Stimulated activated memory B cell treated with anti-CD40 and anti-IgM and Interleukin-4, amounts not matched to agents 10 μg/mL and 1 μg/mL and 100 μg/mL, for 72 hours (primary cell): ENCODE measurements at regions not wholly inside any gene's neighbourhood (a gene's known extent, or its start where the extent isn't known, plus 50 kb on each side); places are given as distances from the start of the nearest gene placed in this dataset.

Experiments used
- ATAC-seq: fragments of 150-1000 bp; cut with Tn5 transposase; 2 replicates; pipeline ENCODE4 v1.10.0; 2021
- H3K27ac Mint-ChIP-seq: one replicate; pipeline ENCODE4 v1.8.0; 2022; ENCODE audit warnings: mild to moderate bottlenecking, mixed read lengths
- H3K27me3 Mint-ChIP-seq: one replicate; pipeline ENCODE4 v1.8.0; 2022; ENCODE audit warnings: mixed read lengths
- H3K36me3 Mint-ChIP-seq: one replicate; pipeline ENCODE4 v1.8.0; 2022; ENCODE audit warnings: mixed read lengths
- H3K4me1 Mint-ChIP-seq: one replicate; pipeline ENCODE4 v1.8.0; 2022; ENCODE audit warnings: mixed read lengths
- H3K4me3 Mint-ChIP-seq: one replicate; pipeline ENCODE4 v1.8.0; 2022; ENCODE audit warnings: mild to moderate bottlenecking, moderate library complexity, mixed read lengths
- H3K9me3 Mint-ChIP-seq: one replicate; pipeline ENCODE4 v1.8.0; 2022; ENCODE audit warnings: mixed read lengths

DNA sequence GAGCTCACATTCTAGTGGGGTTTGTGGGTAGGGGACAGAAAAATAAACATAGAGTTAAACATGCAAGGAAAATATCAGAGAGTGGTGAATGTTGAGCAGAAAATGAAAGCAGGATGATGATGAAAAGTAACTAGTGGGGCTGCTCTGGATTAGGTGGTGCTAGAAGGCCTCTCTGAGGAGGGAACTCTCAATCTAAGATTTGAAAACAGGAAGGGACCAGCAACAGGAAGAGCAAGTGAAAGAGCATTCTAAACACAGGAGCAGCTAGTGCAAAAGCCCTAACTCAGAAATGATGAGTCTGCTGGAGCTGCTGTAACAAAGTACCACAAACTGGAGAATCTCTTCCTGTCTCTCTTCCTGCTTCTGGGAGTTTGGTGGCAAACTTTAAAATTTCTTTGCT, 468.6 kb upstream of the AGTR1 start:
- no peak for ATAC-seq
- Mint-ChIP-seq H3K27me3 (no peaks in the 10 kb centered on the region), H3K9me3 (no peaks in the 10 kb centered on the region), H3K27ac (no peak overlapping the region), H3K36me3 (no peaks in the 10 kb centered on the region), H3K4me3 (no peak overlapping the region), H3K4me1 (no peaks in the 10 kb centered on the region)

DNA sequence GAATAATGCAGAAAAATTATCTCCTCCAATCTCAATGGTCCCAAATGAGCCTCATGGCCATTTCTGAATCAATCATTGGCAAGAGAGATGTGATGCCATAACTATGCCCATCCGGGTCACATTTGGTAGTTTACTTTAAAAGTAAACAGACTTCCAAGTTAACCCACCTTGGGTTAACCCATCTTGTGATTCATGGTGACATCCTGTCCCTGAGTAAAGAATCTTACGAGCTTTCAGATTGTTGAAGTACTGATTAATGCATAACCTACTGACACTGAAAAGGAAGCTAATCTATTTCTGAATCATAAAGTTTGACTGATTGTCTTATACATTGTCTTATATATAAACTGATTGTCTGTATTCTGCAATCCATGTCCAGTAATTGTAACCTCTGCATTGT, 467.2 kb upstream of the AGTR1 start:
- Mint-ChIP-seq H3K9me3 (no peaks in the 10 kb centered on the region), H3K27me3 (no peaks in the 10 kb centered on the region), H3K4me3 (no peak overlapping the region), H3K36me3 (no peaks in the 10 kb centered on the region), H3K4me1 (no peaks in the 10 kb centered on the region), H3K27ac (no peak overlapping the region)
- ATAC-seq, result no peak

DNA sequence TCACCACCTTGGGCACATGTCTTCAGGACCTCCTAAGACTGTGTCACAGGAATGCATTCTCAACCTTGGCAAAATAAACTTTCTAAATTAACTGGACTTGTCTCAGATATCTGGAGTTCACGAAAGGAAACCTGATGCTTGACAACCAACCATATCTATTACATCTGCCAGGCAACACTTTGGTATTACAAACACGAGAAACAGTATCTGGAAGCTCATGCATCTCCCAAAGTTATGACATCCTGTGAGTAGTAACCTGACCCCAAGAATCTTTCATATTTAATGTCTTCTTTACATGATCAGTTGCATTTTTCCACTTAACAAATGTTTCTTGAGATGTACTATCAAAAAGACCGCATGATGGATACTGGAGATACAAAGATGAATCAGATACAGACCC, 465.3 kb upstream of the AGTR1 start:
- Mint-ChIP-seq H3K27me3 (no peaks in the 10 kb centered on the region), H3K9me3 (peaks cover 3% of the 10 kb centered on the region), H3K4me1 (no peaks in the 10 kb centered on the region), H3K4me3 (no peak overlapping the region), H3K36me3 (no peaks in the 10 kb centered on the region), H3K27ac (no peak overlapping the region)
- no peak for ATAC-seq

DNA sequence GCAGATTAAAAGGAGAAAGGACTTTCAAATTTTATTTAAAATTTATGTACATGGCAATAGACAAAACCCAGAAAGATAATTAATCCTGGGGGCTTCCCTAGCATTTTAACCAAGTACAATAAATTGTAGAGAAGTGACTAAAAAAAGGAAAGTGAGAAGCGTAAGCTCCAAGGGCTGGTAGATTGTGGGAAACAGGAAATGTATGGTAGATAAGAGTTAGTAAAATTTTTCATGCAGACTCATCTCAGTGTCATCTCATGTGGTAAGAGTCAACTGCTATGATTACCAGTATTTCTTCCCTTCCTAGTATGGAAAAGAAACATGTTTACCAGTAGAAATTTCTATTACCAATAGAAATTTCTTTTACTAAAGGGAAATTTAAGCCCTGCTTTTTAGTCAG, 464.3 kb upstream of the AGTR1 start:
- H3K4me3 Mint-ChIP-seq, result no peak overlapping the region
- H3K36me3 Mint-ChIP-seq, result no peaks in the 10 kb centered on the region
- no peak for ATAC-seq
- H3K9me3 Mint-ChIP-seq, result peaks cover 5% of the 10 kb centered on the region
- no peaks in the 10 kb centered on the region for H3K4me1 Mint-ChIP-seq
- no peaks in the 10 kb centered on the region for H3K27me3 Mint-ChIP-seq
- H3K27ac Mint-ChIP-seq, result no peak overlapping the region

DNA sequence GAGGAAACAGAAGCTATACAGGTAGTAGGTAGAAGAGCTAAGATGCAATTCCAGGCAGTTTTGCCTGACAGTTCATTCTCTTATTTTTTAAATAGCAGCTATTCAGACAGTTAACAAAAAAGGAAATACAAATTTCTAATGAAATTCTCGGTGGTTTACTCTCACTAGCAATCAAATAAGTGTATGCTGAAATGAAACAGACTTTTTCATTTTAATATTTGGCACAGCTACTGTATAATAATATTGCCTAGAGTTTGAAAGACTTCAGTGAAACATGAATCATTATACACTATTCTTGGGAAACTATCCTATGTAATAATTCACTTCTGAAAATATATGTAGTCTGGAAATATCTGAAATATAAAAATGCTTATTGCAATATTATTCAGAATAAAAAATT, 463.2 kb upstream of the AGTR1 start:
- Mint-ChIP-seq H3K4me3 (no peak overlapping the region), H3K9me3 (peaks cover 5% of the 10 kb centered on the region), H3K4me1 (no peaks in the 10 kb centered on the region), H3K27me3 (no peaks in the 10 kb centered on the region), H3K27ac (no peak overlapping the region), H3K36me3 (no peaks in the 10 kb centered on the region)
- ATAC-seq, result no peak

DNA sequence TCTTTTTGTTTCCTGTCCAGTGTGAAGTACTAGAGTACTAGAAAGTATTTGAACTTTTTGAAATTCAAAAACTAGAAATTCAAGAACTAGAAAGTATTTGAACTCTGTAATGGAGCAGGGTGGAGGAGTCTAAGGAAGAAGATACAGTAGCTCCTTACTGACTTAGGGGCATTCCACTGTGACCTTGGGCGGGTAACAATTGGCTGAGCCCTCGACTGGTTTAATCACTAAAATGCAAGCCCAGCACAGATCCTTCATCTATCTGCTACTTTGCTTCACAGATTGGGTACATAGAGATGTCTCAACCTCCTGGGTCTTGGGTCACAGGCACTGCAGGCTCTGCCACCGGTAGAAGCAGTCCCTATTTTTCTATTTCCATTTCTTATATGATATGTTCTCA, 462.1 kb upstream of the AGTR1 start:
- no peak for ATAC-seq
- no peaks in the 10 kb centered on the region for H3K4me1 Mint-ChIP-seq

DNA sequence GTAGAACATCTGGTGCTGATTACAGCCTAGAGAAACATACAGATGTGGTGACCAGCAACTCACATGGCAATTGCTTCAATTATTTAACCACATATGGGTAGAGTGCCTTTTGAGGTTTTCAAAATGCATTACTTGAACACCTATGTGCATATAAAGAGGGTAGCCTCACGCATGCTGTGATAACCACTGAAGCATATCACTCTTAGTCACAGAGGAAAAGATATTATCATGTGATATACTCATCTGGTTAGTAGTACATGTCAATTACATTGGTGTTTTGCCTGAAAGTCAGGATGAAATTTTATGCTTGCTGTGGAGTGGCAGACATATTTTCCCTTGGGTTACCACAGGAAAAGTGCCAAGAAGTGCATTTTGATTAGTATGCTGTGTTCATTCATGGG, 459.3 kb upstream of the AGTR1 start:
- no peaks in the 10 kb centered on the region for H3K36me3 Mint-ChIP-seq
- no peak overlapping the region for H3K4me3 Mint-ChIP-seq
- H3K27me3 Mint-ChIP-seq, result no peaks in the 10 kb centered on the region
- H3K27ac Mint-ChIP-seq, result no peak overlapping the region
- ATAC-seq, result no peak
- peaks cover 5% of the 10 kb centered on the region for H3K9me3 Mint-ChIP-seq
- H3K4me1 Mint-ChIP-seq, result no peaks in the 10 kb centered on the region

More for the DNA sequence above, 462.1 kb upstream of the AGTR1 start:
- no peaks in the 10 kb centered on the region for H3K36me3 Mint-ChIP-seq
- peaks cover 5% of the 10 kb centered on the region for H3K9me3 Mint-ChIP-seq
- no peak overlapping the region for H3K4me3 Mint-ChIP-seq
- no peak overlapping the region for H3K27ac Mint-ChIP-seq
- no peaks in the 10 kb centered on the region for H3K27me3 Mint-ChIP-seq

DNA sequence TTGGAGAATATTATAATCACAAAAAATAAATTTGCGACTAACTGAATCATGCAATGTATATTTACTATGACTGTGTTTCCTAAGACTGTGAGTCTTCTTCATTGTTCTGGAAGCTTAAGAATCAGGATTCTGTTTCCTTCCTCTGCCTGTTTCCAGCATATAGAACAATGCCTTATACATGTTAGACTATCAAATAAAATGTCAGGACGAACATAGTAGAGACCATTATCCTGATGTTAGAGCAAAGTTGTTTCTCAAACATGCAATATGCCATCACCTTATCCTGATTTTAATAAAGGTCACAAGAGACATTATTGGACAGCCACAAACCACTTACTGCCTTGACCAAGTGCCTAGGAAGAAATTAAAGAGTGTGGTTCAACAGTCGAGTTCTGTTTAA, 457.4 kb upstream of the AGTR1 start:
- no peak overlapping the region for H3K27ac Mint-ChIP-seq
- ATAC-seq, result no peak
- no peaks in the 10 kb centered on the region for H3K36me3 Mint-ChIP-seq
- no peaks in the 10 kb centered on the region for H3K4me1 Mint-ChIP-seq
- peaks cover 5% of the 10 kb centered on the region for H3K9me3 Mint-ChIP-seq
- H3K4me3 Mint-ChIP-seq, result no peak overlapping the region
- H3K27me3 Mint-ChIP-seq, result no peaks in the 10 kb centered on the region

DNA sequence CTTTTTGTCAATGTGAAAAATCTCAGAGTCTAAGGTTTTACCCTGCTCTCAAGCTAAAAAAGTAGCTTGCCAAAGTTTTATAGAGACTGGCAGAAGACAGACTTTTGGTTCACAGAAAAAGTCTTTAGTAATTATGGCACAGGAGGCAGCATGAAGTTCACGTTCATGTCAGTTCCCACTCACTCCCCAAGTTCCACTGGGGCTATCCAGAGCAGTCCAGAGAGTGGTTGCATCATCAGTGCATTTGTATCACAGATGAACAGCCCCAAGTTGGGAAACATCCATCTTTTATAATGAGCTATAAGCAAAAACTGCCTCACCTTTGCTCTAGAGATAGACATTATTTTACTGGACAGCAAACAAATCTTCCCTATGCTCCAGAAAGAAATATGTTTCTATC, 454.1 kb upstream of the AGTR1 start:
- H3K4me3 Mint-ChIP-seq, result no peak overlapping the region
- no peaks in the 10 kb centered on the region for H3K36me3 Mint-ChIP-seq
- no peaks in the 10 kb centered on the region for H3K9me3 Mint-ChIP-seq
- H3K27ac Mint-ChIP-seq, result no peak overlapping the region
- H3K4me1 Mint-ChIP-seq, result no peaks in the 10 kb centered on the region
- no peaks in the 10 kb centered on the region for H3K27me3 Mint-ChIP-seq
- ATAC-seq, result no peak

DNA sequence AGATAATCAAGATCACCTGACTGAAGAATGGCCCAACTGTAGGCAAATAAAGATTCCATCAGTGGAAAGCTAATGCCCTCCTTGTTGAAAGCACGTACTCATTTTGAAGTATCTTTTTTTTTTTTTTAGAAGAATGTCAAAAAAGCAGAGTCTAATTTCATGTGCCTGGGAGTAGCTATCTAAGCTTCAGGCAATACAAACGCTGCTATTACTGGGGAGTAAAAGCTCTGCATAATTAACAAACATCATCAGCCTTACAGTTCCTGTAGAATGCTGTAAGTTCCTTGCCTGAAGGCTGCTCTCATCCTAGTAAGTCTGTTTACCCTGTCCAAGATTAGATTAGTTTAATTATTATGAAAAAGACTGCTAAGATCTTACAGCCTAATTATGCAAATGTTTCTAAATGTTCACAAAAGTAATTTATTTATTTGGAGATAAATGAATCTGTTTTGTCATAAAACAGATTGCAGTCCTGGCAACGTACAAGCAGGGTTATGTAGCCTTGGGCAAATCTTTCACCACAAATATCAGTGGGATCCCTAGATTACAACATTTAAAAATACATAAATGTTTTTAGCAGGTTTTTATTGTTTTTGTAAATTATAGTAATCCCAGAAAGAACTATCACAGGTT, 451.3 kb upstream of the AGTR1 start:
- no peaks in the 10 kb centered on the region for H3K9me3 Mint-ChIP-seq
- H3K4me1 Mint-ChIP-seq, result no peaks in the 10 kb centered on the region
- H3K36me3 Mint-ChIP-seq, result no peaks in the 10 kb centered on the region
- no peak overlapping the region for H3K4me3 Mint-ChIP-seq
- ATAC-seq, result no peak
- H3K27me3 Mint-ChIP-seq, result no peaks in the 10 kb centered on the region
- no peak overlapping the region for H3K27ac Mint-ChIP-seq

DNA sequence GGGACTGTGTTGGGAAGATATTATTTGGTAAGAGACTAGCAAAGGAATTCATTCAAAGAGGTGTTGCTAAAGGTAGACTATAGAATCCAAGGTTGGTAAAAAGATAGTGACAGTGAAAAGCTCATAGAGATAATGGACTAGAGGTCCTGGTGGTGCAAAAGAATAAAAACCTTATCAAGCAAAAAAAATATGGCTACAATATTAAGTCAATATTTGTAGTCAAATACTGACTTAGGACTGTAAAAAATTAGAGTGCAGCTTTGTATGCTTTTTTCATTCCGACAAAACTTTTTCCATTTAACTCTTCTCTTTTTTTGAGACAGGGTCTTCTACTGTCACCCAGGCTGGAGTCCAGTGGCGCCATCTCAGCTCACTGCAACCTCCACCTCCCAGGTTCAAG, 444.0 kb upstream of the AGTR1 start:
- peaks cover 8% of the 10 kb centered on the region for H3K9me3 Mint-ChIP-seq
- H3K4me3 Mint-ChIP-seq, result no peak overlapping the region
- no peaks in the 10 kb centered on the region for H3K36me3 Mint-ChIP-seq
- H3K27me3 Mint-ChIP-seq, result no peaks in the 10 kb centered on the region
- no peak for ATAC-seq
- H3K27ac Mint-ChIP-seq, result no peak overlapping the region
- no peaks in the 10 kb centered on the region for H3K4me1 Mint-ChIP-seq

DNA sequence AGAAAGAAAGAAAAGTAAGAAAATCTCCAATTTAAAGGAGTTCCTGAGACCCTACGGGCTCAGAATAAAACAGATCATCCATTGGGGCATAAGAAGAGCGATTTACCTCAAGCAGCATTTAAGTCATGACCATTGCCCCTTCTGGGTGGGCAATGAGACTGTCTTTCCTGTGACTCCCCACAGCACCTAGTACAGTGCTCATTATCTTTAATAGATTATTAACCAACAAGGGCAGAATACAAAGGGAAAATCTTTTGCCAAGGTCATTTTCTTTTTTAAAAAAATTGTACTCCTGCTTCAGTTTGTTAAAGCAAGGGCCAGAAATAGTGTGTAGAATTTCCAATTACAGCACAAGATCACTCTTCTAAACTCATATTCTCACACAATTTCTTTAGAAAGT, 443.3 kb upstream of the AGTR1 start:
- no peak for ATAC-seq
- H3K9me3 Mint-ChIP-seq, result peaks cover 11% of the 10 kb centered on the region
- H3K36me3 Mint-ChIP-seq, result no peaks in the 10 kb centered on the region
- H3K4me3 Mint-ChIP-seq, result no peak overlapping the region
- H3K27me3 Mint-ChIP-seq, result no peaks in the 10 kb centered on the region
- H3K27ac Mint-ChIP-seq, result no peak overlapping the region
- no peaks in the 10 kb centered on the region for H3K4me1 Mint-ChIP-seq

DNA sequence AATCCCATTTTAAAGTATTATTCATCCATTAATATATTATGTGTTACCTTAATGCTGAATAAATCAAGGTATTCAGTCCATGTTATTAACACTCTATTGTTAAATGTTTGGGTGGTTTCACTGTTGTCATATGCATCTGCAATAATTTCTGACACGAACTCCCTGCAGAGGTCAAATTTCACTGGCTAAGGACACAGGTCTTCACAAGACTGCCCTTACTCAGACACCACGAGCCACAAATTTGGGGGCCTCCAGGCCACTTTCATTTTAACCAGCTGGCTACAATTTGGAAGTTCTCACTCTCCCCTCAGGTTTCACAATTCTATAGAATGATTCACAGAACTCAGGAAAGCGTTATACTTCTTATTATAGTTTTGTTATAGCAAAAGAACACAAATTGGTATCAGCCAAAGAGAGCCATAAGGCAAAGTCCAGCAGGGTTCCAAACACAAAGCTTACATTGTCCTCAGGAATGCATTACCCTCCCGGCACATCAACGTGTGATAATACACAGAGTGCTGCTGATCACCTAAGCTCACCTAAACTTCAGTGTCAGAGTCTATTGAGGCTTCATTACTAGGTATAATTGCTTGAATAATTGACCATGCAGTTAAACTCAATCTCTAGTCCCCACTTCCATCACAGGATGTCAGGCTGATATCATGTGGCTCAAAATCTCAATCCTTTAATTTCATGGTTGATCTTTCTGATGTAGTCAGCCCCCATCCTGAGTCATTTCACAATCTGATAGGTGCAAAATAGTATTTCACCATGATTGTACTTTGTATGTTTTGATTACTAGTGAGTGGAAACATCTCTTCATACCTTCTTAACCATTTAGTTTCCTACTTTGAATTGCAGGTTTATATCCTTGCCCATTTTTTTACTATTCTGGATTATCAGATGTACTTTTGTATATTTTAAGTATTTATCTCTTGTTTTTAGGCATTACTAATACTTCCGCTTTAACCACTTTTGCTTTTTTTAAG, 441.4 kb upstream of the AGTR1 start:
- no peaks in the 10 kb centered on the region for H3K27me3 Mint-ChIP-seq
- peaks cover 11% of the 10 kb centered on the region for H3K9me3 Mint-ChIP-seq
- H3K4me3 Mint-ChIP-seq, result no peak overlapping the region
- H3K36me3 Mint-ChIP-seq, result no peaks in the 10 kb centered on the region
- no peak overlapping the region for H3K27ac Mint-ChIP-seq
- no peak for ATAC-seq
- no peaks in the 10 kb centered on the region for H3K4me1 Mint-ChIP-seq

DNA sequence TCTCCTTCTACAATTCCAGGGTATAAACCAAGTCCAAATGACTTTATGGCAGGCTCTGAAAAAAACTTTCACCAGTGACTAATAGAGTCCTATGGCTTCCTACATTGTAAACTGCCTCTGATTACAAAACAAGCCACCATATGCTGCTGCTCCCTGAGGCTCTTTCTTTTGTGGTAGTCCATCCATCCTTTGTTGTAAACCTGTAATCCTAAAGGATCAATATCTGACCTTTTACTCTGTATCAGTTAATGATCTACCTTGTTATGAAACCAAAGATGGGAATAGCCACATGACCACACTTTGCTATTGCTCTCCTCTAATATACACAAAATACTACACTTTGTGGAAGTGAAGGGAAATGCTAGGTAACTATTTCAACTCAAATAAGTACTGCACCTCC, 434.7 kb upstream of the AGTR1 start:
- H3K36me3 Mint-ChIP-seq, result no peaks in the 10 kb centered on the region
- no peak overlapping the region for H3K4me3 Mint-ChIP-seq
- H3K27ac Mint-ChIP-seq, result no peak overlapping the region
- H3K4me1 Mint-ChIP-seq, result no peaks in the 10 kb centered on the region
- no peaks in the 10 kb centered on the region for H3K27me3 Mint-ChIP-seq
- no peak for ATAC-seq
- H3K9me3 Mint-ChIP-seq, result peaks cover 3% of the 10 kb centered on the region

DNA sequence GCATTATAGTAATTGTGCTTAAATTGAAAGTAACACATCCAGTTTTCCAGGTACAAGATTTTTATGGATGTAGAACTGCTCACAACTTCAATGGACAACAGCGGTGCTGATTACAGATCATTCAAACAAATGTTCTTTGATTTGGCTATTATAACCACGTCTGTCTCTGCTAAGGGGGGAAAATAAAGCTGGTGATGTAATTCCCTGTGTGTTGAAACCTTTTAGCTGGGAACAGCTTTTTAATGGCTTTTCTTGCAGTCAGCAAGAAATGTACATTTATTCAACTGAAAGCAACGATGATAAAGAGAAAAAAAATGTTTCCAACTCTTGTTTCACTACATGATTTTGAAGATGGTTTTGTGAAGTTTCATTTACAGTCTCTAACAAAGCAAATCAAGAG, 431.9 kb upstream of the AGTR1 start:
- Mint-ChIP-seq H3K4me1 (no peaks in the 10 kb centered on the region), H3K9me3 (no peaks in the 10 kb centered on the region), H3K4me3 (no peak overlapping the region), H3K27ac (no peak overlapping the region), H3K27me3 (no peaks in the 10 kb centered on the region), H3K36me3 (no peaks in the 10 kb centered on the region)
- no peak for ATAC-seq

DNA sequence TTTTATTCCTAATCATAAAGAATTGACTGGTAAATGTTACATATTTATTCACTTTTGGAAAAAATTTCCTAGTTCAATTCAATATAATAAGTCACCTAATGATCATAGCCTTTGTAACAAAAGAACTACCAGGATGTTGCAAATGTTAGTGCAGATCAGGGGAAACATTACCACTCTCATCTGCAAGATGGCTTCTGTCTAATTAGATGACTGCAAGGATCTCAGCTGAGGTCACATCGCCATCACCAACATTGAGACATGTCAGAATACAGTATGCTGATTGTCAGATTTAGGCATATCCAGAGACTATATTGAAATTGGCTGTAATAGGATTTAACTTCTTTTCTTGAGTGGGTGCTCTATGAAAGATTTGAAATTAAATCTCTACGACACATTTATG, 431.4 kb upstream of the AGTR1 start:
- no peaks in the 10 kb centered on the region for H3K4me1 Mint-ChIP-seq
- no peaks in the 10 kb centered on the region for H3K36me3 Mint-ChIP-seq
- no peak for ATAC-seq
- no peak overlapping the region for H3K27ac Mint-ChIP-seq
- no peaks in the 10 kb centered on the region for H3K27me3 Mint-ChIP-seq
- no peaks in the 10 kb centered on the region for H3K9me3 Mint-ChIP-seq
- H3K4me3 Mint-ChIP-seq, result no peak overlapping the region
